HFF-Myc (cell line): ENCODE measurements at regions not wholly inside any gene's neighbourhood (a gene's known extent, or its start where the extent isn't known, plus 50 kb on each side); places are given as distances from the start of the nearest gene placed in this dataset.

ENCODE experiments used
- DNase-seq: peaks from one replicate; pipeline ENCODE4 v3.0.0-alpha.2; 2011; ENCODE audit warnings: low read depth; ENCODE audit errors: extremely low read depth
- H3K4me3 ChIP-seq: replicated peaks from 2 replicates; pipeline ENCODE4 v1.5.1; 2011; ENCODE audit warnings: low read depth, mild to moderate bottlenecking, control low read depth, low read length
- CTCF ChIP-seq: IDR thresholded peaks from 2 replicates; pipeline ENCODE4 v1.5.1; 2012; ENCODE audit warnings: mild to moderate bottlenecking, low read depth, low read length, control low read depth; ENCODE audit errors: missing control alignments

GRCh38 chr3:182105875-182106274, 394.1 kb downstream of the SOX2 start:
- no peak overlapping the region for H3K4me3 ChIP-seq
- DNase-seq = no peak
- no peak for TF ChIP-seq CTCF

- TF ChIP-seq CTCF = no peak
- DNase-seq = no peak
- no peak overlapping the region for H3K4me3 ChIP-seq
Observed at GRCh38 chr3:182108371-182108770, 396.6 kb downstream of the SOX2 start.

GRCh38 chr3:182111967-182112366, 400.2 kb downstream of the SOX2 start:
- TF ChIP-seq CTCF = no peak
- DNase-seq = no peak
- H3K4me3 ChIP-seq = no peak overlapping the region

GRCh38 chr3:182115328-182116015, 403.7 kb downstream of the SOX2 start:
- DNase-seq = no peak
- H3K4me3 ChIP-seq = no peak overlapping the region
- no peak for TF ChIP-seq CTCF

GRCh38 chr3:182116386-182116785, 404.7 kb downstream of the SOX2 start:
- DNase-seq = no peak
- no peak for TF ChIP-seq CTCF
- no peak overlapping the region for H3K4me3 ChIP-seq

- no peak for DNase-seq
- H3K4me3 ChIP-seq = no peak overlapping the region
- no peak for TF ChIP-seq CTCF
Observed at GRCh38 chr3:182117131-182117530, 405.4 kb downstream of the SOX2 start.

GRCh38 chr3:182117583-182117982, 405.9 kb downstream of the SOX2 start:
- TF ChIP-seq CTCF = no peak
- H3K4me3 ChIP-seq = no peak overlapping the region
- no peak for DNase-seq
